BE2C (cell line): ENCODE measurements at regions not wholly inside any gene's neighbourhood (a gene's known extent, or its start where the extent isn't known, plus 50 kb on each side); places are given as distances from the start of the nearest gene placed in this dataset.

ENCODE experiments used
- DNase-seq: peaks from one replicate; pipeline ENCODE4 v3.0.0-alpha.2; 2020
- H3K27me3 ChIP-seq: fragments of 250-450 bp; sonication (Bioruptor Pico); 2 replicates; pipeline ENCODE4 v1.5.1; 2020; ENCODE audit warnings: mild to moderate bottlenecking
- H3K36me3 ChIP-seq: fragments of 250-450 bp; sonication (Bioruptor Pico); 2 replicates; pipeline ENCODE4 v1.5.1; 2020; ENCODE audit warnings: mild to moderate bottlenecking
- H3K4me1 ChIP-seq: fragments of 250-450 bp; sonication (Bioruptor Pico); 2 replicates; pipeline ENCODE4 v1.5.1; 2020
- H3K4me3 ChIP-seq: 2 replicates; pipeline ENCODE4 v1.5.1; 2011; ENCODE audit warnings: low read depth, low read length
- H3K9me3 ChIP-seq: fragments of 250-450 bp; sonication (Bioruptor Pico); 2 replicates; pipeline ENCODE4 v1.5.1; 2020
- TF ChIP-seq, protein P1 (sequence below): IDR thresholded peaks from 2 replicates; pipeline ENCODE4 v1.5.1; 2012; ENCODE audit warnings: mild to moderate bottlenecking, low read depth, low read length

DNA sequence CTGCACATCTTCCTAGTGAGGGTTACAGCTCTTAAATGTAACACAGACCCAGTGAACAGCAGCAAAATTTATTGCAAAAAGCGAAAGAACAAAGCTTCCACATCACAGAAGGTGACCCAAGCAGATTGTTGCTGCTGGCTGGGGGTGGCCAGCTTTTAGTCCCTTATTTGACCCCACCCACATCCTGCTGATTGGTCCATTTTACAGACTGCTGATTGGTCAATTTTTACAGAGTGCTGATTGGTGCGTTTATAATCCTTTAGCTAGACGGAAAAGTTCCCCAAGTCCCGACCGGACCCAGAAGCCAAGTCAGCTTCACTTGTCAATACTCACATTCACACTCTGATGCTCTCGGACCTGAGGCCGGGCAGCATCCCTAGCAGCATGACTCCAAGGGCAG, 154.5 kb upstream of the ATP10A start:
- TF ChIP-seq, protein P1, sequence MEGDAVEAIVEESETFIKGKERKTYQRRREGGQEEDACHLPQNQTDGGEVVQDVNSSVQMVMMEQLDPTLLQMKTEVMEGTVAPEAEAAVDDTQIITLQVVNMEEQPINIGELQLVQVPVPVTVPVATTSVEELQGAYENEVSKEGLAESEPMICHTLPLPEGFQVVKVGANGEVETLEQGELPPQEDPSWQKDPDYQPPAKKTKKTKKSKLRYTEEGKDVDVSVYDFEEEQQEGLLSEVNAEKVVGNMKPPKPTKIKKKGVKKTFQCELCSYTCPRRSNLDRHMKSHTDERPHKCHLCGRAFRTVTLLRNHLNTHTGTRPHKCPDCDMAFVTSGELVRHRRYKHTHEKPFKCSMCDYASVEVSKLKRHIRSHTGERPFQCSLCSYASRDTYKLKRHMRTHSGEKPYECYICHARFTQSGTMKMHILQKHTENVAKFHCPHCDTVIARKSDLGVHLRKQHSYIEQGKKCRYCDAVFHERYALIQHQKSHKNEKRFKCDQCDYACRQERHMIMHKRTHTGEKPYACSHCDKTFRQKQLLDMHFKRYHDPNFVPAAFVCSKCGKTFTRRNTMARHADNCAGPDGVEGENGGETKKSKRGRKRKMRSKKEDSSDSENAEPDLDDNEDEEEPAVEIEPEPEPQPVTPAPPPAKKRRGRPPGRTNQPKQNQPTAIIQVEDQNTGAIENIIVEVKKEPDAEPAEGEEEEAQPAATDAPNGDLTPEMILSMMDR: no peak
- no peak overlapping the region for H3K4me3 ChIP-seq
- no peaks in the 10 kb centered on the region for H3K36me3 ChIP-seq
- H3K9me3 ChIP-seq: no peaks in the 10 kb centered on the region; the same call in 1 of the 2 replicates
- no peak for DNase-seq
- no peaks in the 10 kb centered on the region for H3K4me1 ChIP-seq
- H3K27me3 ChIP-seq: no peaks in the 10 kb centered on the region

DNA sequence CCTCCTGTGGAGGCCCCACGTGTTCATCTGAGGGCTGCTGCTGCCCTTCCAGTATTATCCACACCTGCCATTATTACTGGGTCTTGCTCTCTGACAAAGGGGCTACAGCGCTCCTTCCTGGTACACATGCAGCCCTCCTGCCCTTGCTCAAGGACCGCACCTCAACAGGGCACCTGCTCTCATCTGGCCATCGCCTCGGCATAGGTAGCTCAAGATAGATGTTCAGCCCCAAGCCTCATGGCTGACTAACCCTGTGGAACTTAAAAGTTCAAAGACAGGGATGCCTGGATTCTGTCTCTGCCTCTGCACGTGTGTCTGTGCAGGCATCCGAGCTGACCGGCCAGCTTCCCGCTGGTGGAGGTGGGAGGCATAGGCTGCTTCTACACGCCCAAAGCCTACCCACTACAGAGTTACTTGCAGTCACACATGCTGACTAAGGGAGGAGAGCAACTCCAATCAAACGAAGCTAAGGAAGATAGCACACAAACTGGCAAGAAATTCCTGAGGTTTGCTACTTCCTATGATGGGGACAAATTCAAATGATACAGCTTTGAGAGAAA, 152.5 kb upstream of the ATP10A start:
- TF ChIP-seq, protein P1: no peak
- no peak overlapping the region for H3K4me3 ChIP-seq
- H3K36me3 ChIP-seq: no peaks in the 10 kb centered on the region
- H3K27me3 ChIP-seq: no peaks in the 10 kb centered on the region
- DNase-seq: no peak
- H3K9me3 ChIP-seq: no peaks in the 10 kb centered on the region; the same call in 1 of the 2 replicates
- no peaks in the 10 kb centered on the region for H3K4me1 ChIP-seq

- Histone ChIP-seq H3K27me3 (no peaks in the 10 kb centered on the region), H3K9me3 (no peaks in the 10 kb centered on the region), H3K4me1 (no peaks in the 10 kb centered on the region), H3K36me3 (no peaks in the 10 kb centered on the region), H3K4me3 (no peak overlapping the region)
- no peak for DNase-seq
- TF ChIP-seq, protein P1: no peak
These were observed 150.9 kb upstream of the ATP10A start for GRCh38 chr15:26013981-26014380.

GRCh38 chr15:26011916-26012315, 148.8 kb upstream of the ATP10A start:
- no peak for DNase-seq
- no peaks in the 10 kb centered on the region for H3K36me3 ChIP-seq
- TF ChIP-seq, protein P1: no peak
- no peaks in the 10 kb centered on the region for H3K9me3 ChIP-seq
- no peaks in the 10 kb centered on the region for H3K4me1 ChIP-seq
- no peak overlapping the region for H3K4me3 ChIP-seq
- H3K27me3 ChIP-seq: no peaks in the 10 kb centered on the region

GRCh38 chr15:26007151-26007550, 144.0 kb upstream of the ATP10A start:
- TF ChIP-seq, protein P1: no peak
- H3K4me1 ChIP-seq: no peaks in the 10 kb centered on the region
- no peak overlapping the region for H3K4me3 ChIP-seq
- no peak for DNase-seq
- no peaks in the 10 kb centered on the region for H3K27me3 ChIP-seq
- no peaks in the 10 kb centered on the region for H3K9me3 ChIP-seq
- no peaks in the 10 kb centered on the region for H3K36me3 ChIP-seq

DNA sequence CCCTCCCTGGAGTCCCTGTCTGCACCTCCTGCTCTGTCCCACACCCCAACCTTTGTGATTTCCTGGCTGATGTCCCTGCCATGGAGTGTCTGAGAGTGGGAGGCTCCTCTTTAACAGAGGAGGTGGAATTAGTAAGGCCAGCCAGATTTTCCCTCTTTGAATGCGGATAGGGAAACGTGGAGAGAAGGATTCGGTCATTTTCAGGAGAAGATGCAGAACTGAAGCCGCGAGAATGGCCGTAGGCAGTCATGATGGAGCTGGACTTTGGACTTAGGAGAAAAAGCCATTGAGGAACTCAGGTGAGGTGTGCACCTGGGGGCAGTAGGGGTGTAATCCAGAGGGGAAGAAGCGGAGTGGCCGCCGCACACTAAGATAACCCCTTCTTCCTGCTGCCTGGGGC, 138.1 kb upstream of the ATP10A start:
- DNase-seq: no peak
- TF ChIP-seq, protein P1: no peak
- Histone ChIP-seq H3K4me1 (no peaks in the 10 kb centered on the region), H3K4me3 (no peak overlapping the region), H3K27me3 (no peaks in the 10 kb centered on the region), H3K36me3 (no peaks in the 10 kb centered on the region), H3K9me3 (no peaks in the 10 kb centered on the region)
